Endodermal cell (in vitro differentiated cells): ENCODE measurements at regions not wholly inside any gene's neighbourhood (a gene's known extent, or its start where the extent isn't known, plus 50 kb on each side); places are given as distances from the start of the nearest gene placed in this dataset.

ENCODE experiments used
- DNase-seq: peaks from one replicate; pipeline ENCODE4 v3.0.0-alpha.2; 2017
- H3K27ac ChIP-seq: 2 replicates; pipeline ENCODE4 v1.5.1; 2013; ENCODE audit warnings: mild to moderate bottlenecking, low read depth, low read length, moderate library complexity
- H3K27me3 ChIP-seq: 2 replicates; pipeline ENCODE4 v1.6.1; 2013; ENCODE audit warnings: mild to moderate bottlenecking, low read length, moderate library complexity; ENCODE audit not compliant: insufficient read depth, control insufficient read depth, poor library complexity, severe bottlenecking
- H3K36me3 ChIP-seq: 2 replicates; pipeline ENCODE4 v1.7.0; 2013; ENCODE audit warnings: mild to moderate bottlenecking, low read length, moderate library complexity; ENCODE audit not compliant: control insufficient read depth, insufficient read depth
- H3K4me1 ChIP-seq: one replicate; pipeline ENCODE4 v1.7.0; 2013; ENCODE audit warnings: low read length; ENCODE audit not compliant: control insufficient read depth, insufficient read depth
- H3K4me3 ChIP-seq: 2 replicates; pipeline ENCODE4 v1.5.1; 2013; ENCODE audit warnings: mild to moderate bottlenecking, low read length, moderate library complexity
- H3K9ac ChIP-seq: 2 replicates; pipeline ENCODE4 v1.6.1; 2013; ENCODE audit warnings: mild to moderate bottlenecking, low read length, moderate library complexity; ENCODE audit not compliant: poor library complexity, severe bottlenecking; ENCODE audit errors: extremely low read depth
- H3K9me3 ChIP-seq: 2 replicates; pipeline ENCODE4 v1.6.1; 2013; ENCODE audit warnings: mild to moderate bottlenecking, low read length, moderate library complexity; ENCODE audit not compliant: control insufficient read depth
- H3K27ac Mint-ChIP-seq: 2 replicates; pipeline ENCODE4 v1.8.0; 2020; ENCODE audit warnings: mixed read lengths
- H3K27me3 Mint-ChIP-seq: 2 replicates; pipeline ENCODE4 v1.8.0; 2021; ENCODE audit warnings: mild to moderate bottlenecking, mixed read lengths; ENCODE audit not compliant: insufficient read depth
- H3K36me3 Mint-ChIP-seq: 2 replicates; pipeline ENCODE4 v1.8.0; 2020; ENCODE audit warnings: low read depth, mixed read lengths
- H3K4me1 Mint-ChIP-seq: 2 replicates; pipeline ENCODE4 v1.8.0; 2020; ENCODE audit warnings: mixed read lengths
- H3K4me3 Mint-ChIP-seq: 2 replicates; pipeline ENCODE4 v1.8.0; 2020; ENCODE audit warnings: mild to moderate bottlenecking, moderate library complexity, mixed read lengths
- H3K9me3 Mint-ChIP-seq: 2 replicates; pipeline ENCODE4 v1.8.0; 2020; ENCODE audit warnings: mild to moderate bottlenecking, mixed read lengths
- WGBS, 2 experiments: methylation state at CpG; one replicate each; pipeline versions ENCODE4 v1.1.5 to v1.1.7; 2013; ENCODE audit warnings: missing lambda C conversion rate in 2 of 2, mixed read lengths in 1 of 2; ENCODE audit not compliant: insufficient coverage in 1 of 2, insufficient read length in 1 of 2; 5-methylcytosine and 5-hydroxymethylcytosine counted together
- TF ChIP-seq, protein P1 (sequence below): fragments of 200-600 bp; sonication (generic); conservative IDR thresholded peaks from 2 replicates; pipeline ENCODE4 v1.5.0; 2021; ENCODE audit warnings: antibody characterized with exemption, mild to moderate bottlenecking

DNA sequence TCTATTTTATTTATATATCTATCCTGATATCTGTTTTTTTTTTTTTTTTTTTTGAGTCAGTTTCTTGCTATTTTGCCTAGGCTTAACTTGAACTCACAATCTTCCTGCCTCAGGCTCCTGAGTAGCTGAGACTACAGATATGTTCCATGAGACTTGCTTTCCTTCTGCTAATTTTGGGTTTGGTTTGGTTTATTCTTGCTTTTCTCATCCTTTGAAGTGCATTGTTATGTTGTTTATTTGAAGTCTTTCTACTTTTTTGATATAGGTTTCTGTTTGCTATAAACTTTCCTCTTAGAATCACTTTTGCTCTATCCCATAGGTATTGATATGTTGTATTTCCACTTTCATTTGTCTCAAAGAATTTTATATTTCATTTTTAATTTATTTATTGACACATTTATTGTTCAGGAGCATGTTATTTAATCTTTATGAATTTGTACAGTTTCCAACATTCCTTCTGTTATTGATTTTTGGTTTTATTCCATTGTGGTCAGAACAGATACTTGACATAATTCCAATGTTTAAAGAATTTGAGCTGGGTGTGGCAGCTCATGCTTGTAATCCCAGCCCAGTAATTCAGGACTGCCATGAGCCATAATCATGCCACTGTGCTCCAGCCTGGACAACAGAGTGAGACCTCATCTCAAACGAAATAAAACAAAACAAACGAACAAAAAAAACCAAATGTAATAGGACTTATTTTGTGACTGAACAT lies 62.3 kb upstream of the PLSCR4 start:
- H3K36me3 Mint-ChIP-seq = no peaks in the 10 kb centered on the region
- peaks cover 15% of the 10 kb centered on the region for H3K9me3 Mint-ChIP-seq

DNA sequence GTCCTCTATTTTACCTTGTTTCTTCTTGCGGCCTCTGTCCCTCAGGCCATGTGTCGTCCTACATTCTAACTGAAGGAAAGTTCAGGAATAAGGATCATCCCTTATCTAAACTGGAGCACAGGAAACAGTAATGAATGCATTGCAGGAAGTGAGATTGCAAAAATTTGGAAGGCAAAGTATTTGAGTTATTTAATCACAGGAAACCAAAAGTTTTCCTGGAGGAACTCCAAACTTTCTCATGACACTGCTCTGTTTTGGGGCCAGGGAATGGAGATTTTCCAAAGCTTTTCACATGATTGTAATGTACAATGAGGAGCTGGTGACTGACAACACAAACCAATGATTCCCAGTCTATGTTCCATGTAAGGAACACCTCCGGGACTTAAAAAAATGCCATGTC lies 57.8 kb upstream of the PLSCR4 start:
- H3K4me1 ChIP-seq = no peaks in the 10 kb centered on the region
- peaks cover 22% of the 10 kb centered on the region for H3K9me3 ChIP-seq
- Mint-ChIP-seq H3K4me3 (no peak overlapping the region), H3K4me1 (no peaks in the 10 kb centered on the region), H3K27ac (no peak overlapping the region), H3K36me3 (no peaks in the 10 kb centered on the region), H3K9me3 (peaks cover 26% of the 10 kb centered on the region), H3K27me3 (no peaks in the 10 kb centered on the region)
- H3K27ac ChIP-seq = no peak overlapping the region
- no peak overlapping the region for H3K4me3 ChIP-seq
- H3K36me3 ChIP-seq = no peaks in the 10 kb centered on the region
- no peak overlapping the region for H3K9ac ChIP-seq
- no peak for DNase-seq
- 90 to 93% methylated on average over 2 to 3 of the region's 3 CpGs for WGBS, 2 experiments
- H3K27me3 ChIP-seq = no peaks in the 10 kb centered on the region
- TF ChIP-seq, protein P1, sequence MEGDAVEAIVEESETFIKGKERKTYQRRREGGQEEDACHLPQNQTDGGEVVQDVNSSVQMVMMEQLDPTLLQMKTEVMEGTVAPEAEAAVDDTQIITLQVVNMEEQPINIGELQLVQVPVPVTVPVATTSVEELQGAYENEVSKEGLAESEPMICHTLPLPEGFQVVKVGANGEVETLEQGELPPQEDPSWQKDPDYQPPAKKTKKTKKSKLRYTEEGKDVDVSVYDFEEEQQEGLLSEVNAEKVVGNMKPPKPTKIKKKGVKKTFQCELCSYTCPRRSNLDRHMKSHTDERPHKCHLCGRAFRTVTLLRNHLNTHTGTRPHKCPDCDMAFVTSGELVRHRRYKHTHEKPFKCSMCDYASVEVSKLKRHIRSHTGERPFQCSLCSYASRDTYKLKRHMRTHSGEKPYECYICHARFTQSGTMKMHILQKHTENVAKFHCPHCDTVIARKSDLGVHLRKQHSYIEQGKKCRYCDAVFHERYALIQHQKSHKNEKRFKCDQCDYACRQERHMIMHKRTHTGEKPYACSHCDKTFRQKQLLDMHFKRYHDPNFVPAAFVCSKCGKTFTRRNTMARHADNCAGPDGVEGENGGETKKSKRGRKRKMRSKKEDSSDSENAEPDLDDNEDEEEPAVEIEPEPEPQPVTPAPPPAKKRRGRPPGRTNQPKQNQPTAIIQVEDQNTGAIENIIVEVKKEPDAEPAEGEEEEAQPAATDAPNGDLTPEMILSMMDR = no peak

More for the DNA sequence above, 62.3 kb upstream of the PLSCR4 start:
- Histone ChIP-seq H3K9ac (no peak overlapping the region), H3K4me3 (no peak overlapping the region), H3K36me3 (no peaks in the 10 kb centered on the region), H3K27me3 (no peaks in the 10 kb centered on the region), H3K4me1 (no peaks in the 10 kb centered on the region), H3K9me3 (peaks cover 22% of the 10 kb centered on the region), H3K27ac (no peak overlapping the region)
- TF ChIP-seq, protein P1 = no peak
- WGBS, 2 experiments = 93 to 95% methylated on average over 2 of the region's 2 CpGs
- Mint-ChIP-seq H3K27ac (no peak overlapping the region), H3K27me3 (no peaks in the 10 kb centered on the region), H3K4me1 (no peaks in the 10 kb centered on the region), H3K4me3 (no peak overlapping the region)
- DNase-seq = no peak

DNA sequence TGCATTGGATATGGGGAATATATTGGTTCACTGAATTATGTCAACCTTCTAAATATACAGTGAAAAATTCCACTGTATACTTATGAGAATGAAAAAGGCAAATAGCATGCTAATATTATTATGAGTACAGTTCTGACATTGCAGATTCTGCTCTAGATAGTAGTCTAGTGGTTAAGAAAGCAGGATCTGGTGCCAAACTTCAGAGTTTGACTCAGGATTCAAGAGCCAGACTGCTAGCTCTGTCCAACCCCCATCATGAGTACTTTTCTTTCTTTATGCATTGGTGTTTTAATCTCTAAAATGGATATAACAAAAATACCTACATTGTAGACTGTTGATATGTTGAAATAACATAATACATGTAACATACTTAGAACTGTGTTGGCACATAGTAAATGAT lies 57.3 kb upstream of the PLSCR4 start:
- no peak overlapping the region for H3K27ac Mint-ChIP-seq
- no peak for DNase-seq
- no peaks in the 10 kb centered on the region for H3K27me3 Mint-ChIP-seq
- H3K36me3 ChIP-seq = no peaks in the 10 kb centered on the region
- TF ChIP-seq, protein P1 = no peak
- H3K4me3 Mint-ChIP-seq = no peak overlapping the region
- no peak overlapping the region for H3K4me3 ChIP-seq
- H3K27me3 ChIP-seq = no peaks in the 10 kb centered on the region
- no peak overlapping the region for H3K27ac ChIP-seq
- no peaks in the 10 kb centered on the region for H3K4me1 Mint-ChIP-seq
- peaks cover 29% of the 10 kb centered on the region for H3K9me3 Mint-ChIP-seq
- peaks cover 22% of the 10 kb centered on the region for H3K9me3 ChIP-seq
- H3K4me1 ChIP-seq = no peaks in the 10 kb centered on the region
- no peak overlapping the region for H3K9ac ChIP-seq
- no peaks in the 10 kb centered on the region for H3K36me3 Mint-ChIP-seq
